CD8-positive, alpha-beta memory T cell (primary cell): ENCODE measurements at regions not wholly inside any gene's neighbourhood (a gene's known extent, or its start where the extent isn't known, plus 50 kb on each side); places are given as distances from the start of the nearest gene placed in this dataset.

Experiments
- CTCF ChIA-PET: fragments of 350-600 bp; sonication (Branson Sonifier 250); formaldehyde crosslinking; loops from one replicate; lab custom pipeline; 2021; ENCODE audit warnings: antibody characterized with exemption; lab: Charles Lee
- POLR2A ChIA-PET: fragments of 350-600 bp; sonication (Branson Sonifier 250); formaldehyde crosslinking; loops from one replicate; lab custom pipeline; 2021; ENCODE audit warnings: antibody characterized with exemption; lab: Charles Lee
- DNase-seq, 5 donors: peaks; one replicate each; pipeline versions ENCODE4 v3.0.0 to v3.0.0-alpha.2; 2020 to 2022; ENCODE audit warnings: mixed read lengths in 1 of 5
- H3K27ac ChIP-seq: one replicate; pipeline ENCODE4 v1.7.0; 2013; ENCODE audit warnings: low read depth, mild to moderate bottlenecking, low read length, moderate library complexity
- H3K27me3 ChIP-seq: 2 replicates; pipeline ENCODE4 v1.7.0; 2013; ENCODE audit warnings: low read length, mild to moderate bottlenecking; ENCODE audit not compliant: insufficient read depth, poor library complexity, severe bottlenecking
- H3K36me3 ChIP-seq: 2 replicates; pipeline ENCODE4 v1.7.0; 2013; ENCODE audit warnings: mild to moderate bottlenecking, low read length, moderate library complexity; ENCODE audit not compliant: insufficient read depth
- H3K4me1 ChIP-seq: 2 replicates; pipeline ENCODE4 v1.7.0; 2013; ENCODE audit warnings: mild to moderate bottlenecking, low read length, moderate library complexity; ENCODE audit not compliant: insufficient read depth
- H3K4me3 ChIP-seq: 2 replicates; pipeline ENCODE4 v1.7.0; 2013; ENCODE audit warnings: mild to moderate bottlenecking, low read length
- H3K9me3 ChIP-seq: 2 replicates; pipeline ENCODE4 v1.7.0; 2013; ENCODE audit warnings: mild to moderate bottlenecking, low read length
- H3K27ac Mint-ChIP-seq, 8 donors: one replicate each; pipeline ENCODE4 v1.8.0; 2020 to 2021; ENCODE audit warnings: mixed read lengths in 8 of 8, mild to moderate bottlenecking in 6 of 8, inconsistent platforms in 3 of 8, moderate library complexity in 3 of 8
- H3K27me3 Mint-ChIP-seq, 2 donors: one replicate each; pipeline ENCODE4 v1.8.0; 2020 to 2021; ENCODE audit warnings: mixed read lengths in 2 of 2, mild to moderate bottlenecking in 1 of 2, moderate library complexity in 1 of 2
- H3K36me3 Mint-ChIP-seq, 3 donors: one replicate each; pipeline ENCODE4 v1.8.0; 2020 to 2021; ENCODE audit warnings: mixed read lengths in 3 of 3, inconsistent platforms in 1 of 3, mild to moderate bottlenecking in 1 of 3
- H3K4me1 Mint-ChIP-seq, 3 donors: one replicate each; pipeline ENCODE4 v1.8.0; 2020 to 2021; ENCODE audit warnings: mixed read lengths in 3 of 3, inconsistent platforms in 1 of 3, mild to moderate bottlenecking in 1 of 3
- H3K4me3 Mint-ChIP-seq, 7 donors: one replicate each; pipeline ENCODE4 v1.8.0; 2020 to 2021; ENCODE audit warnings: mixed read lengths in 7 of 7, mild to moderate bottlenecking in 6 of 7, moderate library complexity in 4 of 7, inconsistent platforms in 2 of 7
- H3K9me3 Mint-ChIP-seq, 5 donors: one replicate each; pipeline ENCODE4 v1.8.0; 2020 to 2022; ENCODE audit warnings: mixed read lengths in 5 of 5, mild to moderate bottlenecking in 3 of 5, moderate library complexity in 2 of 5, inconsistent platforms in 1 of 5

- H3K27me3 Mint-ChIP-seq, result peaks cover 2 to 12% of the 10 kb centered on the region in 2 donors
- H3K27me3 ChIP-seq, result no peaks in the 10 kb centered on the region
- POLR2A ChIA-PET, result no interaction called here
- CTCF ChIA-PET, result no interaction called here
- H3K27ac Mint-ChIP-seq, result no peak overlapping the region
- H3K27ac ChIP-seq, result no peak overlapping the region
- H3K36me3 Mint-ChIP-seq, result no peaks in the 10 kb centered on the region
- no peaks in the 10 kb centered on the region for H3K9me3 ChIP-seq
- no peaks in the 10 kb centered on the region for H3K9me3 Mint-ChIP-seq
- H3K36me3 ChIP-seq, result no peaks in the 10 kb centered on the region
- H3K4me3 Mint-ChIP-seq, result no peak overlapping the region
- DNase-seq, result no peak
- no peak overlapping the region for H3K4me3 ChIP-seq
- H3K4me1 Mint-ChIP-seq, result peaks cover 11 to 28% (median 19%) of the 10 kb centered on the region in 3 donors
- H3K4me1 ChIP-seq, result peaks cover 25% of the 10 kb centered on the region
These were observed 56.9 kb upstream of the ACSF3 start for GRCh38 chr16:89036776-89037175.

GRCh38 chr16:89037261-89038152, 56.1 kb upstream of the ACSF3 start:
- POLR2A ChIA-PET, result no interaction called here
- CTCF ChIA-PET, result no interaction called here
- no peaks in the 10 kb centered on the region for H3K36me3 Mint-ChIP-seq

GRCh38 chr16:89038221-89038721, 55.4 kb upstream of the ACSF3 start:
- H3K27ac ChIP-seq, result no peak overlapping the region
- H3K4me1 ChIP-seq, result peaks cover 15% of the 10 kb centered on the region
- Mint-ChIP-seq H3K4me3 (no peak overlapping the region), H3K36me3 (no peaks in the 10 kb centered on the region), H3K27ac (no peak overlapping the region), H3K9me3 (no peaks in the 10 kb centered on the region), H3K27me3 (peaks cover 2 to 12% of the 10 kb centered on the region in 2 donors), H3K4me1 (peaks cover 2 to 14% (median 7%) of the 10 kb centered on the region in 3 donors)
- no peaks in the 10 kb centered on the region for H3K27me3 ChIP-seq
- CTCF ChIA-PET, result no interaction called here
- POLR2A ChIA-PET, result no interaction called here
- H3K4me3 ChIP-seq, result no peak overlapping the region
- no peaks in the 10 kb centered on the region for H3K9me3 ChIP-seq
- no peak for DNase-seq
- no peaks in the 10 kb centered on the region for H3K36me3 ChIP-seq

More at GRCh38 chr16:89037261-89038152, 56.1 kb upstream of the ACSF3 start:
- peak overlapping the region in 1 of 8 donors; percentile 33 for H3K27ac Mint-ChIP-seq
- Histone ChIP-seq H3K27me3 (no peaks in the 10 kb centered on the region), H3K36me3 (no peaks in the 10 kb centered on the region), H3K27ac (no peak overlapping the region), H3K4me1 (peaks cover 18% of the 10 kb centered on the region), H3K4me3 (no peak overlapping the region), H3K9me3 (no peaks in the 10 kb centered on the region)
- H3K4me3 Mint-ChIP-seq, result no peak overlapping the region
- peaks cover 2 to 12% of the 10 kb centered on the region in 2 donors for H3K27me3 Mint-ChIP-seq
- no peaks in the 10 kb centered on the region for H3K9me3 Mint-ChIP-seq
- DNase-seq, result peak in 1 of 5 donors; percentile 13
- peaks cover 4 to 21% (median 12%) of the 10 kb centered on the region in 3 donors for H3K4me1 Mint-ChIP-seq

GRCh38 chr16:89038811-89039735, 54.6 kb upstream of the ACSF3 start:
- Mint-ChIP-seq H3K36me3 (no peaks in the 10 kb centered on the region), H3K27ac (no peak overlapping the region), H3K9me3 (no peaks in the 10 kb centered on the region), H3K27me3 (peaks cover 2 to 12% of the 10 kb centered on the region in 2 donors), H3K4me1 (peaks cover 2 to 10% (median 6%) of the 10 kb centered on the region in 3 donors), H3K4me3 (no peak overlapping the region)
- Histone ChIP-seq H3K4me1 (peaks cover 15% of the 10 kb centered on the region), H3K9me3 (no peaks in the 10 kb centered on the region), H3K27me3 (no peaks in the 10 kb centered on the region), H3K27ac (no peak overlapping the region), H3K36me3 (no peaks in the 10 kb centered on the region), H3K4me3 (no peak overlapping the region)
- DNase-seq, result no peak
- ChIA-PET POLR2A (no interaction called here), CTCF (no interaction called here)

GRCh38 chr16:89039756-89040155, 53.9 kb upstream of the ACSF3 start:
- H3K27ac Mint-ChIP-seq, result no peak overlapping the region
- H3K36me3 Mint-ChIP-seq, result no peaks in the 10 kb centered on the region
- no peaks in the 10 kb centered on the region for H3K27me3 ChIP-seq
- H3K9me3 ChIP-seq, result no peaks in the 10 kb centered on the region
- CTCF ChIA-PET, result no interaction called here
- no peak overlapping the region for H3K4me3 Mint-ChIP-seq
- no peaks in the 10 kb centered on the region for H3K36me3 ChIP-seq
- peaks cover 12% of the 10 kb centered on the region for H3K4me1 ChIP-seq
- POLR2A ChIA-PET, result no interaction called here
- H3K27me3 Mint-ChIP-seq, result peaks cover 2 to 12% of the 10 kb centered on the region in 2 donors
- H3K4me1 Mint-ChIP-seq, result peaks cover 2 to 7% (median 6%) of the 10 kb centered on the region in 3 donors
- no peaks in the 10 kb centered on the region for H3K9me3 Mint-ChIP-seq
- H3K27ac ChIP-seq, result no peak overlapping the region
- no peak for DNase-seq
- no peak overlapping the region for H3K4me3 ChIP-seq

GRCh38 chr16:89040391-89040790, 53.3 kb upstream of the ACSF3 start:
- no peak overlapping the region for H3K4me3 ChIP-seq
- H3K27me3 ChIP-seq, result no peaks in the 10 kb centered on the region
- ChIA-PET POLR2A (no interaction called here), CTCF (no interaction called here)
- H3K27ac ChIP-seq, result no peak overlapping the region
- H3K4me1 ChIP-seq, result peaks cover 6% of the 10 kb centered on the region
- H3K27me3 Mint-ChIP-seq, result peaks cover 3 to 12% of the 10 kb centered on the region in 2 donors
- H3K36me3 Mint-ChIP-seq, result no peaks in the 10 kb centered on the region
- no peak overlapping the region for H3K4me3 Mint-ChIP-seq
- no peak for DNase-seq
- H3K4me1 Mint-ChIP-seq, result peaks cover 0 to under 1% (median under 1%) of the 10 kb centered on the region in 3 donors
- H3K9me3 ChIP-seq, result no peaks in the 10 kb centered on the region
- H3K36me3 ChIP-seq, result no peaks in the 10 kb centered on the region
- H3K27ac Mint-ChIP-seq, result no peak overlapping the region
- no peaks in the 10 kb centered on the region for H3K9me3 Mint-ChIP-seq

- DNase-seq, result no peak
- no peak overlapping the region for H3K4me3 ChIP-seq
- no peaks in the 10 kb centered on the region for H3K9me3 Mint-ChIP-seq
- H3K36me3 ChIP-seq, result no peaks in the 10 kb centered on the region
- no peaks in the 10 kb centered on the region for H3K27me3 ChIP-seq
- CTCF ChIA-PET, result no interaction called here
- no peak overlapping the region for H3K4me3 Mint-ChIP-seq
- no peaks in the 10 kb centered on the region for H3K36me3 Mint-ChIP-seq
- H3K4me1 ChIP-seq, result no peaks in the 10 kb centered on the region
- no peak overlapping the region for H3K27ac Mint-ChIP-seq
- H3K4me1 Mint-ChIP-seq, result no peaks in the 10 kb centered on the region
- POLR2A ChIA-PET, result no interaction called here
- H3K27ac ChIP-seq, result no peak overlapping the region
- H3K27me3 Mint-ChIP-seq, result peaks cover 3 to 12% of the 10 kb centered on the region in 2 donors
- H3K9me3 ChIP-seq, result no peaks in the 10 kb centered on the region
These were observed 52.6 kb upstream of the ACSF3 start for GRCh38 chr16:89040861-89041570.
